ENCODE measurements at regions not wholly inside any gene's neighbourhood (a gene's known extent, or its start where the extent isn't known, plus 50 kb on each side); places are given as distances from the start of the nearest gene placed in this dataset.

DNA sequence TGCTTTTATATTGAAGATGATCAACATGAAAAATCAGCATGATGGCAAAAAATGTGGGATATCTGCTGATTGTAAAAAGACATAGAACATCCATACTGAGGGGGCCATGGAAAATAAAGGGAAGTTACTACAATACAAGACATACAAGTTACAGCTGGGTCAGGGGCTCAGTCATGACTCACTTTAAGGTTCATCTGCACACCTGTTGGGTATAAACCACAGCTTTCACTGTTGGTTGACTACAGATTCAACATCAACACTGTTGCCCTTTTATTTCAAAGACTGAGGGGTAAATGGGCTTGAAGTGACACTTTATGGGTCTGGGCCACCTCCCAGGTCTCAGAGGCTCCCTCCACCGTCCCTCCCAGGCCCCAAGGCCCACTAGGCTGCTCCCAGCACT is 98.1 kb upstream of the IRS2 start:
- H3K9ac ChIP-seq (ENCODE audit: extremely low read depth, insufficient read length, low read length), result no peak overlapping the region
- H3K4me1 ChIP-seq (ENCODE audit: insufficient read depth, low read length), result no peaks in the 10 kb centered on the region
- H3K79me2 ChIP-seq (ENCODE audit: insufficient read depth, low read length), result no peaks in the 10 kb centered on the region
- H2AFZ ChIP-seq (ENCODE audit: low read length), result no peak overlapping the region
- no peak overlapping the region for H2BK20ac ChIP-seq (ENCODE audit: low read depth, low read length, poor library complexity, severe bottlenecking)
- DNase-seq, result no peak
- H2BK12ac ChIP-seq (ENCODE audit: insufficient read length, low read depth, low read length), result no peak overlapping the region
- no peak overlapping the region for H3K14ac ChIP-seq (ENCODE audit: insufficient read depth, low read length)
- Mint-ChIP-seq H3K27ac (peak overlapping the region in 1 of 3 experiments; percentile 44; a peak in 1 of 7 replicates), H3K27me3 (ENCODE audit: low read depth) (peaks cover 4% of the 10 kb centered on the region; the same call in 1 of the 2 replicates), H3K9me3 (peaks cover 8 to 10% of the 10 kb centered on the region in 2 experiments; a peak in 4 of 5 replicates), H3K4me1 (no peaks in the 10 kb centered on the region), H3K36me3 (ENCODE audit: insufficient read depth in 1 of 3, low read depth in 3 of 3) (peaks cover 0 to 2% (median 0%) of the 10 kb centered on the region in 3 experiments; a peak in 3 of 7 replicates), H3K4me3 (no peak overlapping the region)
- H3K79me1 ChIP-seq (ENCODE audit: insufficient read depth, low read depth, low read length, poor library complexity, severe bottlenecking), result no peaks in the 10 kb centered on the region
- no peak overlapping the region for H2AK5ac ChIP-seq (ENCODE audit: insufficient read length, low read length)
- no peak overlapping the region for H3K27ac ChIP-seq (ENCODE audit: insufficient read length, low read depth, low read length)
- no CpG with 5 or more reads among the region's 1 CpG for WGBS (ENCODE audit: extremely low coverage, insufficient read length, low lambda C conversion rate)
- H3K23me2 ChIP-seq (ENCODE audit: insufficient read length, low read depth, low read length, poor library complexity, severe bottlenecking), result no peaks in the 10 kb centered on the region
- H3K56ac ChIP-seq (ENCODE audit: insufficient read length, low read depth, low read length), result no peak overlapping the region
- no peak overlapping the region for H2BK15ac ChIP-seq (ENCODE audit: low read depth, low read length)
- no peak overlapping the region for H4K8ac ChIP-seq (replicated peaks; ENCODE audit: insufficient read length, low read depth, low read length)
- no peak overlapping the region for H2BK120ac ChIP-seq (ENCODE audit: low read depth, low read length, poor library complexity, severe bottlenecking)
- TF ChIP-seq, protein P1, sequence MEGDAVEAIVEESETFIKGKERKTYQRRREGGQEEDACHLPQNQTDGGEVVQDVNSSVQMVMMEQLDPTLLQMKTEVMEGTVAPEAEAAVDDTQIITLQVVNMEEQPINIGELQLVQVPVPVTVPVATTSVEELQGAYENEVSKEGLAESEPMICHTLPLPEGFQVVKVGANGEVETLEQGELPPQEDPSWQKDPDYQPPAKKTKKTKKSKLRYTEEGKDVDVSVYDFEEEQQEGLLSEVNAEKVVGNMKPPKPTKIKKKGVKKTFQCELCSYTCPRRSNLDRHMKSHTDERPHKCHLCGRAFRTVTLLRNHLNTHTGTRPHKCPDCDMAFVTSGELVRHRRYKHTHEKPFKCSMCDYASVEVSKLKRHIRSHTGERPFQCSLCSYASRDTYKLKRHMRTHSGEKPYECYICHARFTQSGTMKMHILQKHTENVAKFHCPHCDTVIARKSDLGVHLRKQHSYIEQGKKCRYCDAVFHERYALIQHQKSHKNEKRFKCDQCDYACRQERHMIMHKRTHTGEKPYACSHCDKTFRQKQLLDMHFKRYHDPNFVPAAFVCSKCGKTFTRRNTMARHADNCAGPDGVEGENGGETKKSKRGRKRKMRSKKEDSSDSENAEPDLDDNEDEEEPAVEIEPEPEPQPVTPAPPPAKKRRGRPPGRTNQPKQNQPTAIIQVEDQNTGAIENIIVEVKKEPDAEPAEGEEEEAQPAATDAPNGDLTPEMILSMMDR (conservative IDR thresholded peaks at IDR 0.05), result no peak
- no peak overlapping the region for H3K4me2 ChIP-seq (ENCODE audit: insufficient read depth, insufficient read length, low read length)
- no peak overlapping the region for H4K5ac ChIP-seq (ENCODE audit: insufficient read length, low read depth, low read length)
- H3K9me3 ChIP-seq (ENCODE audit: control insufficient read depth, low read depth, low read length), result no peaks in the 10 kb centered on the region
- H4K91ac ChIP-seq (ENCODE audit: insufficient read length, low read depth, low read length), result no peak overlapping the region
- H2BK5ac ChIP-seq (ENCODE audit: insufficient read length, low read length), result no peak overlapping the region
- H3K4ac ChIP-seq (ENCODE audit: low read depth, low read length), result no peak overlapping the region
- no peaks in the 10 kb centered on the region for H3K27me3 ChIP-seq (ENCODE audit: insufficient read depth, low read length)
- no peak overlapping the region for H3T11ph ChIP-seq (ENCODE audit: low read length)
- no peak overlapping the region for H3K23ac ChIP-seq (ENCODE audit: insufficient read length, low read depth, low read length)
- H4K20me1 ChIP-seq (ENCODE audit: control insufficient read depth, insufficient read depth, insufficient read length), result no peaks in the 10 kb centered on the region
- H3K18ac ChIP-seq (ENCODE audit: insufficient read length, low read depth, low read length), result no peak overlapping the region
